ENCODE measurements at regions not wholly inside any gene's neighbourhood (a gene's known extent, or its start where the extent isn't known, plus 50 kb on each side); places are given as distances from the start of the nearest gene placed in this dataset.
A peak's percentile ranks its signal among the peaks of the same experiment; 100 is the strongest.
"Not testable (repeated sequence)": the region's sequence is repeated elsewhere in the genome, so short reads cannot be mapped to it uniquely, and the experiment has no call there.

- Histone ChIP-seq H3K27me3 (ENCODE audit: low read depth) (no peaks in the 10 kb centered on the region), H3K9me3 (no peaks in the 10 kb centered on the region), H3K36me3 (no peaks in the 10 kb centered on the region), H3K4me1 (no peaks in the 10 kb centered on the region), H3K4me3 (no peak overlapping the region), H3K27ac (no peak overlapping the region)
- intact Hi-C loops (cut with DNase I): no loop called here
- TF ChIP-seq, protein P1, sequence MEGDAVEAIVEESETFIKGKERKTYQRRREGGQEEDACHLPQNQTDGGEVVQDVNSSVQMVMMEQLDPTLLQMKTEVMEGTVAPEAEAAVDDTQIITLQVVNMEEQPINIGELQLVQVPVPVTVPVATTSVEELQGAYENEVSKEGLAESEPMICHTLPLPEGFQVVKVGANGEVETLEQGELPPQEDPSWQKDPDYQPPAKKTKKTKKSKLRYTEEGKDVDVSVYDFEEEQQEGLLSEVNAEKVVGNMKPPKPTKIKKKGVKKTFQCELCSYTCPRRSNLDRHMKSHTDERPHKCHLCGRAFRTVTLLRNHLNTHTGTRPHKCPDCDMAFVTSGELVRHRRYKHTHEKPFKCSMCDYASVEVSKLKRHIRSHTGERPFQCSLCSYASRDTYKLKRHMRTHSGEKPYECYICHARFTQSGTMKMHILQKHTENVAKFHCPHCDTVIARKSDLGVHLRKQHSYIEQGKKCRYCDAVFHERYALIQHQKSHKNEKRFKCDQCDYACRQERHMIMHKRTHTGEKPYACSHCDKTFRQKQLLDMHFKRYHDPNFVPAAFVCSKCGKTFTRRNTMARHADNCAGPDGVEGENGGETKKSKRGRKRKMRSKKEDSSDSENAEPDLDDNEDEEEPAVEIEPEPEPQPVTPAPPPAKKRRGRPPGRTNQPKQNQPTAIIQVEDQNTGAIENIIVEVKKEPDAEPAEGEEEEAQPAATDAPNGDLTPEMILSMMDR (IDR thresholded peaks at IDR 0.05): peak; percentile 100
- DNase-seq: peak; percentile 80
- peak; percentile 74 to 79 for ATAC-seq
Measured at GRCh38 chr9:124126648-124127646, 115.4 kb downstream of the LHX2 start.

- H3K9me3 ChIP-seq: no peaks in the 10 kb centered on the region
- no peaks in the 10 kb centered on the region for H3K36me3 ChIP-seq
- no peak overlapping the region for H3K4me3 ChIP-seq
- intact Hi-C loops (cut with DNase I): no loop called here
- no peaks in the 10 kb centered on the region for H3K4me1 ChIP-seq
- H3K27ac ChIP-seq: no peak overlapping the region
- H3K27me3 ChIP-seq (ENCODE audit: low read depth): no peaks in the 10 kb centered on the region
- DNase-seq: no peak
- TF ChIP-seq, protein P1 (IDR thresholded peaks at IDR 0.05): no peak
- ATAC-seq: no peak
Measured at GRCh38 chr9:124128568-124129166, 117.1 kb downstream of the LHX2 start.

DNA sequence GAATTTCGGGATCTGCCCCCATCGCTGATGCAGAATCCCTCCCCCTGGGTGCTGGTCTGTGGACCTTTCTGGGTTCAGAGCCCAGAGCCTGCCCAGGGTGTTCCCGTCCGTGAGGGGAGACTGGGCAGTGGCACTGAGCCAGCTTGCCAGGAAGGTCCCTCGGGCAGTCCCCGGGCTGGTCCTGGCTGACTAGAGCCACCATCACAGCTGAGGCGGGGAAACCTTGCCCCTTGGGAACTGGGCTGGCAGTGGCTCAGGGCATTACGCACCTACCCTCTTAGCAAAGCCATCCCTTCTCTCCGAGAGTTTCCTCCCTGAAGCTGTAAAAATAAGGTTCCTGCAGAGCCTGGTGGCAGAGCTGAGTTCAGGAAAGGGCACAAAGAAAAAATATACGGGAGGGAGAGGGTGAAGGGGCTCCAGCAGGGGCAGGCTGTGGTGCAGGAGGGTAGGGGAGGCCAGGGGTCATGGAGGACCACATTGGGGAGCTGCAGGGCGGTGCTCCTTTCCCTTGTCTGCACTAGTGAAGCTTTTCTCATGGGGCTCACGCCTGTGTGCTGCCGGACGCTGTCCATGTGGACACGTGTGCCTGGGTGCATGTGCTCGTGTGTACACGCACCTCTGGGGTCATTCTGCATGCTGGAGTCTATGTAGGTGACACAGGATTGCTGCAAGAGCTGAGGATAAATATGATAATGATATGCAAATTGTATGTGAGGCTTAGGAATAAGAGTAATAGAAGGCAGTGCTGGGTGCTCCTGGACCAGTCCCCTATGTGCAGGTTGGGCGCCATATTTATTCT, 118.9 kb downstream of the LHX2 start:
- Histone ChIP-seq H3K27ac (no peak overlapping the region), H3K36me3 (no peaks in the 10 kb centered on the region), H3K9me3 (no peaks in the 10 kb centered on the region), H3K27me3 (ENCODE audit: low read depth) (no peaks in the 10 kb centered on the region), H3K4me1 (no peaks in the 10 kb centered on the region), H3K4me3 (no peak overlapping the region)
- ATAC-seq (no peak), DNase-seq (no peak)
- intact Hi-C loops (cut with DNase I): no loop called here
- TF ChIP-seq, protein P1 (IDR thresholded peaks at IDR 0.05): no peak

DNA sequence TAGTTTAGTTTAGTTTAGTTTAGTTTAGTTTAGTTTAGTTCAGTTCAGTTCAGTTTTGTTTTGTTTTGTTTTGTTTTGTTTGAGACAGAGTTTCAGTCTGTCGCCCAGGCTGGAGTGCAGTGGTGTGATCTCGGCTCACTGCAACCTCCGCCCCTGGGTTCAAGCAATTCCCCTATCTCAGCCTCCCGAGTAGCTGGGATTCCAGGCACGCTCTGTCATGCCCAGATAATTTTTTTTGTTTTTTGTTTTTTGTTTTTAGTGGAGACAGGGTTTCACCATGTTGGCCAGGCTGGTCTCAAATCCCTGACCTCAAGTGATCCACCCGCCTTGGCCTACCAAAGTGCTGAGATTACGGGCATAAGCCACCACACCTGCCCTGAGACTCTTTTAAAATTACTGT, 120.0 kb downstream of the LHX2 start:
- H3K4me3 ChIP-seq; H3K27ac ChIP-seq; H3K4me1 ChIP-seq; intact Hi-C loops (cut with DNase I); H3K36me3 ChIP-seq; DNase-seq; H3K9me3 ChIP-seq; H3K27me3 ChIP-seq (ENCODE audit: low read depth); ATAC-seq: not testable (repeated sequence)

- no peak overlapping the region for H3K4me3 ChIP-seq
- intact Hi-C loops (cut with DNase I): no loop called here
- H3K4me1 ChIP-seq: no peaks in the 10 kb centered on the region
- no peak overlapping the region for H3K27ac ChIP-seq
- TF ChIP-seq, protein P1 (IDR thresholded peaks at IDR 0.05): no peak
- DNase-seq: no peak
- H3K9me3 ChIP-seq: no peaks in the 10 kb centered on the region
- no peak for ATAC-seq
- H3K36me3 ChIP-seq: no peaks in the 10 kb centered on the region
- H3K27me3 ChIP-seq (ENCODE audit: low read depth): no peaks in the 10 kb centered on the region
Measured at GRCh38 chr9:124132671-124133147, 121.1 kb downstream of the LHX2 start.

Measured in lower lobe of right lung (tissue), 2 donors.